ENCODE measurements at regions not wholly inside any gene's neighbourhood (a gene's known extent, or its start where the extent isn't known, plus 50 kb on each side); places are given as distances from the start of the nearest gene placed in this dataset.

- DNase-seq: no peak
- Histone ChIP-seq H3K27me3 (no peaks in the 10 kb centered on the region), H3K4me1 (no peaks in the 10 kb centered on the region), H3K36me3 (no peaks in the 10 kb centered on the region), H3K27ac (no peak overlapping the region), H3K4me3 (no peak overlapping the region), H3K9me3 (no peaks in the 10 kb centered on the region)
- TF ChIP-seq CTCF (IDR thresholded peaks at IDR 0.05): no peak
- no peak for TF ChIP-seq POLR2AphosphoS5 (IDR thresholded peaks at IDR 0.05)
- TF ChIP-seq EP300 (IDR thresholded peaks at IDR 0.05): no peak
- no peak for TF ChIP-seq POLR2A (IDR thresholded peaks at IDR 0.05)
- ATAC-seq (ENCODE audit: low FRiP score in 2 of 2): no peak
- WGBS, 2 donors: 97% methylated on average over 2 of the region's 2 CpGs
These were observed 1286.3 kb downstream of the TECRL start for GRCh38 chr4:63122955-63123354.

GRCh38 chr4:63106600-63106999 lies 1302.7 kb downstream of the TECRL start:
- no peak for ATAC-seq (ENCODE audit: low FRiP score in 2 of 2)
- H3K27me3 ChIP-seq: no peaks in the 10 kb centered on the region
- 67 to 88% methylated on average over 3 of the region's 3 CpGs for WGBS, 2 donors
- TF ChIP-seq EP300 (IDR thresholded peaks at IDR 0.05) (no peak), POLR2A (IDR thresholded peaks at IDR 0.05) (no peak), CTCF (IDR thresholded peaks at IDR 0.05) (no peak), POLR2AphosphoS5 (IDR thresholded peaks at IDR 0.05) (no peak)
- H3K4me3 ChIP-seq: no peak overlapping the region
- H3K9me3 ChIP-seq: peaks cover 0 to 4% (median 0%) of the 10 kb centered on the region in 4 donors
- H3K36me3 ChIP-seq: no peaks in the 10 kb centered on the region
- no peaks in the 10 kb centered on the region for H3K4me1 ChIP-seq
- no peak for DNase-seq
- no peak overlapping the region for H3K27ac ChIP-seq

DNA sequence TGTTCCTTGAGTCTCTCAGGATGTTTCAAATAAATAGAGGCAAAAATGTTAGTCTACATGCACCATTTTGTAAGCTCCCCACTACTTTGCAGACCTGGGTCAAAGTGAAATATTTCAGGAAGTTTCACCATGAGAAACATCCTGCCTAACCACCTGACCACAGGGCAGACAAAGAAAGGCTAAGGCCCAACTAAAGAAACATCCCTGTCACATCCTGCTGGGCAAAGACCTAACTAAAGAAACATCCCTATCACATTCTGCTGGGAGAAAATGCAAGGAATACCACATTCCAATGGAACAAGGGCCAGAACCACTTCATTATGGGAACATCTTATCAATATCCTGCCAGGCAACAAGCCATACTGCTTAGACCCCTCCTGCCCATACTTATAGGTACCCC lies 1303.4 kb downstream of the TECRL start:
- DNase-seq: no peak
- Histone ChIP-seq H3K27ac (no peak overlapping the region), H3K36me3 (no peaks in the 10 kb centered on the region), H3K4me1 (no peaks in the 10 kb centered on the region), H3K27me3 (no peaks in the 10 kb centered on the region), H3K4me3 (no peak overlapping the region), H3K9me3 (peaks cover 0 to 4% (median 0%) of the 10 kb centered on the region in 4 donors)
- no peak for ATAC-seq (ENCODE audit: low FRiP score in 2 of 2)
- TF ChIP-seq EP300 (IDR thresholded peaks at IDR 0.05) (no peak), POLR2AphosphoS5 (IDR thresholded peaks at IDR 0.05) (no peak), CTCF (IDR thresholded peaks at IDR 0.05) (no peak), POLR2A (IDR thresholded peaks at IDR 0.05) (no peak)

- no peaks in the 10 kb centered on the region for H3K4me1 ChIP-seq
- no peaks in the 10 kb centered on the region for H3K27me3 ChIP-seq
- TF ChIP-seq POLR2A (IDR thresholded peaks at IDR 0.05) (no peak), CTCF (IDR thresholded peaks at IDR 0.05) (no peak), POLR2AphosphoS5 (IDR thresholded peaks at IDR 0.05) (no peak), EP300 (IDR thresholded peaks at IDR 0.05) (no peak)
- no peak for ATAC-seq (ENCODE audit: low FRiP score in 2 of 2)
- no peaks in the 10 kb centered on the region for H3K36me3 ChIP-seq
- no peak overlapping the region for H3K4me3 ChIP-seq
- H3K27ac ChIP-seq: no peak overlapping the region
- no peaks in the 10 kb centered on the region for H3K9me3 ChIP-seq
- 89 to 90% methylated on average over 1 of the region's 1 CpG for WGBS, 2 donors
- DNase-seq: no peak
These were observed 1318.6 kb downstream of the TECRL start for GRCh38 chr4:63090641-63091040.

- WGBS, 2 donors: 74 to 89% methylated on average over 1 of the region's 1 CpG
- no peaks in the 10 kb centered on the region for H3K4me1 ChIP-seq
- TF ChIP-seq EP300 (IDR thresholded peaks at IDR 0.05) (no peak), CTCF (IDR thresholded peaks at IDR 0.05) (no peak), POLR2AphosphoS5 (IDR thresholded peaks at IDR 0.05) (no peak), POLR2A (IDR thresholded peaks at IDR 0.05) (no peak)
- H3K4me3 ChIP-seq: no peak overlapping the region
- DNase-seq (no peak), ATAC-seq (ENCODE audit: low FRiP score in 2 of 2) (no peak)
- H3K27ac ChIP-seq: no peak overlapping the region
- no peaks in the 10 kb centered on the region for H3K36me3 ChIP-seq
- no peaks in the 10 kb centered on the region for H3K9me3 ChIP-seq
- no peaks in the 10 kb centered on the region for H3K27me3 ChIP-seq
These were observed 1324.2 kb downstream of the TECRL start for GRCh38 chr4:63085091-63085490.
